Transverse colon (tissue), 4 donors: ENCODE measurements at regions not wholly inside any gene's neighbourhood (a gene's known extent, or its start where the extent isn't known, plus 50 kb on each side); places are given as distances from the start of the nearest gene placed in this dataset.

ENCODE experiments used
- DNase-seq: peaks from one replicate; pipeline ENCODE4 v3.0.0-alpha.2; 2019
- H3K27ac ChIP-seq, 4 donors: fragments of 200-600 bp; sonication (generic); 2 replicates each; pipeline ENCODE4 v1.5.1; 2016 to 2018; ENCODE audit warnings: inconsistent platforms in 4 of 4
- H3K27me3 ChIP-seq: fragments of 200-600 bp; sonication (generic); 2 replicates; pipeline ENCODE4 v1.5.1; 2017; ENCODE audit warnings: inconsistent platforms
- H3K36me3 ChIP-seq, 4 donors: fragments of 200-600 bp; sonication (generic); 2 replicates each; pipeline ENCODE4 v1.5.1; 2017 to 2019; ENCODE audit warnings: inconsistent platforms in 4 of 4
- H3K4me1 ChIP-seq, 4 donors: fragments of 200-600 bp; sonication (generic); 2 replicates each; pipeline ENCODE4 v1.5.1; 2017 to 2020; ENCODE audit warnings: inconsistent platforms in 4 of 4
- H3K4me3 ChIP-seq, 4 donors: fragments of 200-600 bp; sonication (generic); 1 replicate in 1 of 4; 2 replicates in 3 of 4; pipeline versions ENCODE4 v1.5.1 to v1.6.1; 2017 to 2019; ENCODE audit warnings: inconsistent platforms in 4 of 4
- H3K9me3 ChIP-seq, 2 donors: fragments of 200-600 bp; sonication (generic); 2 replicates each; pipeline ENCODE4 v1.5.1; 2017 to 2019; ENCODE audit warnings: inconsistent platforms in 2 of 2
- EP300 ChIP-seq: sonication (generic); formaldehyde crosslinking; IDR thresholded peaks from one replicate; pipeline ENCODE4 v1.6.1; 2017; ENCODE audit warnings: antibody characterized with exemption, low read depth
- POLR2A ChIP-seq: fragments of 450-650 bp; IDR thresholded peaks from one replicate; pipeline ENCODE4 v1.6.1; 2016; ENCODE audit warnings: antibody characterized with exemption, mild to moderate bottlenecking, moderate library complexity
- POLR2AphosphoS5 ChIP-seq, 3 donors: sonication (generic); formaldehyde crosslinking; IDR thresholded peaks; one replicate each; pipeline ENCODE4 v1.6.1; 2016; ENCODE audit warnings: antibody characterized with exemption in 3 of 3
- WGBS, 2 donors: methylation state at CpG; one replicate each; pipeline ENCODE4 v1.1.5; 2018; ENCODE audit warnings: low coverage in 1 of 2; 5-methylcytosine and 5-hydroxymethylcytosine counted together
- in situ Hi-C, 4 donors: fragments of 200-750 bp; cut with MboI; loops; one replicate each; pipeline versions ENCODE4 v1.15.0 to v1.15.1; 2017; ENCODE audit warnings: low sequenced_read_pairs in 3 of 4, low pct_ligation_motif_present in 1 of 4, low pct_unique_long_range_greater_than_20kb in 1 of 4
- intact Hi-C: fragments of 100-400 bp; cut with DNase I; formaldehyde crosslinking; loops from one replicate; pipeline ENCODE4 v1.15.1; 2023; ENCODE audit warnings: low total_unique reads
- TF ChIP-seq, protein P1 (sequence below), 5 experiments: fragments of 200-600 bp in 3 of 5; fragments of 450-650 bp in 2 of 5; sonication (generic) in 3 of 5; IDR thresholded peaks; 1 replicate in 2 of 5; 2 replicates in 3 of 5; pipeline ENCODE4 v1.5.1; 2016 to 2017; ENCODE audit warnings: antibody characterized with exemption in 5 of 5, inconsistent platforms in 3 of 5, mild to moderate bottlenecking in 2 of 5, moderate library complexity in 1 of 5

DNA sequence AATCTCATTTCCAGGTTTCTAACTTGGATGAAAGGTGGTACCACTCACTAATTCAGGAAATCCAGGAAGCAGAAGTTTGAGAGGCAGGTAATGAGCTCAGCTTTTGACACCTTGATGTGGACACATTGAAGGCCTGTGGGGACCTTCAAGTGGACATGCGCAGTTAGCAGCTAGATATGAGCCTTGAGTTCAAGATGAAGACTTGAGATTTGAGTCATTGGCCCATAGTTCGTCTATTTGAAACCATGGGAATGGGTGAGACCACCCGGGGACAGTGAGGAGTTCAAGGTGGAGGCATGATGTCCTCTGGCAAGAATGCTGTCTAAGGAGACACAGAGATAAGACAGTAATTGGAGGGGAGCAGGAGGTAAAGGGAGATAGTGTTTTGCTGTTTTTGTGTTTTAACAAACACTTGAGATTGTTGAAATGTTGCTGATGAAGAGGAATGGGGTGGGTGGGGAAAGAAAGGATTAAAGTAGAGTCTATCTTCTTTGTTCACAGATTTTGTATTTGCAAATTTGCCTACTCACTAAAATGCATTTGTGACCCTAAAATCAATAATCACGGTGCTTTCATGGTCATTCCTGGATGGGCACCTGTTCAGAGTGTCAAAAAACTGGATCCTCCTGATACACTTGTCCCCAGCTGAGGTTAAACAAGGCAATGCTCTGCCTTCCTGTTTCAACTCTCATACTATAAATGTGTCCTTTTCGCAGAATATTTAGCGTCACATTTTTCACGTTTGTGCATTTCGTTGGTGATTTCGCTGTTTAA is 69.5 kb upstream of the PLXNC1 start:
- TF ChIP-seq POLR2A (no peak), EP300 (no peak), POLR2AphosphoS5 (IDR thresholded peaks at IDR 0.05) (no peak)
- TF ChIP-seq, protein P1, sequence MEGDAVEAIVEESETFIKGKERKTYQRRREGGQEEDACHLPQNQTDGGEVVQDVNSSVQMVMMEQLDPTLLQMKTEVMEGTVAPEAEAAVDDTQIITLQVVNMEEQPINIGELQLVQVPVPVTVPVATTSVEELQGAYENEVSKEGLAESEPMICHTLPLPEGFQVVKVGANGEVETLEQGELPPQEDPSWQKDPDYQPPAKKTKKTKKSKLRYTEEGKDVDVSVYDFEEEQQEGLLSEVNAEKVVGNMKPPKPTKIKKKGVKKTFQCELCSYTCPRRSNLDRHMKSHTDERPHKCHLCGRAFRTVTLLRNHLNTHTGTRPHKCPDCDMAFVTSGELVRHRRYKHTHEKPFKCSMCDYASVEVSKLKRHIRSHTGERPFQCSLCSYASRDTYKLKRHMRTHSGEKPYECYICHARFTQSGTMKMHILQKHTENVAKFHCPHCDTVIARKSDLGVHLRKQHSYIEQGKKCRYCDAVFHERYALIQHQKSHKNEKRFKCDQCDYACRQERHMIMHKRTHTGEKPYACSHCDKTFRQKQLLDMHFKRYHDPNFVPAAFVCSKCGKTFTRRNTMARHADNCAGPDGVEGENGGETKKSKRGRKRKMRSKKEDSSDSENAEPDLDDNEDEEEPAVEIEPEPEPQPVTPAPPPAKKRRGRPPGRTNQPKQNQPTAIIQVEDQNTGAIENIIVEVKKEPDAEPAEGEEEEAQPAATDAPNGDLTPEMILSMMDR (IDR thresholded peaks at IDR 0.05), result no peak
- 93 to 97% methylated on average over 7 to 9 of the region's 9 CpGs for WGBS, 2 donors
- in situ Hi-C loops, result loop anchor here in 3 of 4 donors (25.0 kb wide), 1 partner anchor 317 kb away; no protein-coding TSS in a partner anchor

DNA sequence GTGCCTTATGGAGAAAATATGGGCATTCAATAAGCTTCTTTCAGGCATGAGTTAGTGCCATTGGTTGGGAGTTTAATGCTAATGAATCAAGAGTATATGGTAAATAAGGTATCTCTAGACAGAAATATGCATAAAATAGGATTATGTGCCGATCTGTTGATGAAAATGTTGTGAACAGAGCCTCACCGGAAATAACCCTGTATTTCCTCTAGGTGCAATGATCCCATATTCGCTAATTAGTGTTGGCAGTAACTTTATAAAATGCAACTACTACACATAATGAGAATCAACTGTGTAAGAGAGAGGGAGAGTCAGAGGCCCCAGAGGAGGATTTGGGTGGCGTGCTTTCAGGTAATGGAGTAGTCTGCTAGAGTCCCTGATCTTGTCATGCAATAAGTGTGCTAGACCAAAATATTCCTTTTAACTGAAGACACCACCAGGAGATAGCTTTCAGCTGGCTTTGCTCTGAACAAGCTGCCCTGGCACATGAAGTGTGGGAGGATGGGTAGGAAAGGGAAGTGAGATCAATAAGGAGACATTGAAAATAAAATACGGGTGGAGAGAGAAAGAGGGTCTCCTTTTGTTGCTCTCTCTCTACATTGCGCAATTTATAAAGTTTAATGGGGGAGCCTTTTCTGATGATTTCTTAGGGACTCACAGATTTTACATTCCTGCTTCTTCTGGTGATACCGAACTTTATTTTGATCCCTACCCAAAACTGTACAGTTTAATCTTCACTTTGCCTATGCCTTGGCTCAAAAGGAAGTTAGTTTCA is 68.6 kb upstream of the PLXNC1 start:
- Histone ChIP-seq H3K27me3 (no peaks in the 10 kb centered on the region), H3K9me3 (no peaks in the 10 kb centered on the region), H3K4me3 (no peak overlapping the region), H3K36me3 (no peaks in the 10 kb centered on the region), H3K4me1 (peaks cover 3 to 28% (median 13%) of the 10 kb centered on the region in 4 donors), H3K27ac (no peak overlapping the region)
- intact Hi-C loops (loop anchor here (10.0 kb wide), 1 partner anchor 505 kb away; the partner anchor contains the start of gene SOCS2), in situ Hi-C loops (loop anchor here in 3 of 4 donors (25.0 kb wide), 1 partner anchor 317 kb away; no protein-coding TSS in a partner anchor)
- TF ChIP-seq POLR2AphosphoS5 (IDR thresholded peaks at IDR 0.05), result no peak
- no peak for TF ChIP-seq POLR2A
- TF ChIP-seq EP300, result no peak
- DNase-seq, result no peak
- 79 to 89% methylated on average over 7 of the region's 7 CpGs for whole genome bisulfite sequencing, 2 donors

More for the DNA sequence above, 69.5 kb upstream of the PLXNC1 start:
- no peak overlapping the region for H3K4me3 ChIP-seq
- H3K27me3 ChIP-seq, result no peaks in the 10 kb centered on the region
- no peaks in the 10 kb centered on the region for H3K36me3 ChIP-seq
- H3K4me1 ChIP-seq, result peaks cover 8 to 33% (median 14%) of the 10 kb centered on the region in 4 donors
- intact Hi-C loops, result loop anchor here (10.0 kb wide), 1 partner anchor 504 kb away; the partner anchor contains the start of gene SOCS2
- DNase-seq, result no peak
- no peak overlapping the region for H3K27ac ChIP-seq
- H3K9me3 ChIP-seq, result no peaks in the 10 kb centered on the region

DNA sequence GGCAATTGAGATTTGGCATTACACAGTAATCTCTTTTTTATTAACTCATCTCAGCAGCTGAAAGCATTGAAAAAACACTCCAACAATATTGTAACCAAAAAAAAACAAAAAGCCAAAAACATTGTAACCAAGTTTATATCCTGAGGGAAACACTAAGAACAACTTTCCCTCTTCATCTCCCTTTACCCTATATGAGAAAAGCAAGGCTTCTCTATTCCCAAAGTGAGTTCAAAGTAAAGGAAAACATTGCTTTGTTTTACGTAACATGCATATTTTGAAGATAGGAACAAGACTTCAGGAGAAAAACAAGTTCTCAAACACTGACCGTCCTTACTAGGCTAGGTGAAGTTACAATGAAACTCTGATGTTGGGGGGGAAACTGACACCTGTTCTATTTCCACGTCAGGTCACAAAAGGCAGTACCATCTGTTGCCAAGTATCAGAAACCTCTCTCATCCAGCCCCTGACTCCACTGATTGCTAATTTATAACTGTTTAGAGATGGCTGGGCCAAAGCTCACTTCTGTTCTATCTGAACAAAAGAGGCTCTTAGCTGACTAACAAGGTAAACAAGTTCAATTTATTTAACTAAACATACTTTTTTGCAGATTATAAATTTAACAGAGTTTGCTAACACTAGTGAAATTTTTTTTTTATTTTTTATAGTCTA is 67.9 kb upstream of the PLXNC1 start:
- Histone ChIP-seq H3K9me3 (no peaks in the 10 kb centered on the region), H3K27ac (no peak overlapping the region), H3K4me1 (peaks cover 0 to 21% (median 9%) of the 10 kb centered on the region in 4 donors), H3K4me3 (no peak overlapping the region), H3K36me3 (no peaks in the 10 kb centered on the region), H3K27me3 (no peaks in the 10 kb centered on the region)
- intact Hi-C loops (no loop called here), in situ Hi-C loops (loop anchor here in 3 of 4 donors (25.0 kb wide), 1 partner anchor 318 kb away; no protein-coding TSS in a partner anchor)
- whole genome bisulfite sequencing, 2 donors, result 56 to 65% methylated on average over 3 of the region's 3 CpGs
- DNase-seq, result no peak
- TF ChIP-seq POLR2AphosphoS5 (IDR thresholded peaks at IDR 0.05) (no peak), POLR2A (no peak), EP300 (no peak)
- TF ChIP-seq, protein P1 (IDR thresholded peaks at IDR 0.05), result no peak

DNA sequence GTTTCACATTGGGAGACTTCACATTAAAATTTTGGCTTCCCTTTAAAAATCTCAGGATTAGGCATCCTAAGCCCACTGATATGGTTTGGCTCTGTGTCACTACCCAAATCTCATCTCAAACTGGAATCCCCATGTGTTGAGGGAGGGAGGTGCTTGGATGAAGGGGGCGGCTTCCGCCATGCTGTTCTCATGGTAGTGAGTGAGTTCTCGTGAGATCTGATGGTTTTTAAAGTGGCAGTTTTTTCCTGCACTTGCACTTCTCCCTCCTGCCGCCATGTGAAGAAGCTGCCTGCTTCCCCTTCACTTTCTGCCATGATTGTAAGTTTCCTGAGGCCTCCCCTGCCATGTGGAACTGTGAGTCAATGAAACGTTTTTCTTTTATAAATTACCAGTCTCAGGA is 65.7 kb upstream of the PLXNC1 start:
- no peaks in the 10 kb centered on the region for H3K9me3 ChIP-seq
- H3K27me3 ChIP-seq, result no peaks in the 10 kb centered on the region
- no peak overlapping the region for H3K4me3 ChIP-seq
- peaks cover 0 to 2% (median 0%) of the 10 kb centered on the region in 4 donors for H3K4me1 ChIP-seq
- H3K36me3 ChIP-seq, result no peaks in the 10 kb centered on the region
- in situ Hi-C loops (loop anchor here in 3 of 4 donors (25.0 kb wide), 1 partner anchor 320 kb away; no protein-coding TSS in a partner anchor), intact Hi-C loops (no loop called here)
- H3K27ac ChIP-seq, result no peak overlapping the region
- no peak for DNase-seq
- TF ChIP-seq POLR2A (no peak), EP300 (no peak), POLR2AphosphoS5 (IDR thresholded peaks at IDR 0.05) (no peak)
- TF ChIP-seq, protein P1 (IDR thresholded peaks at IDR 0.05), result no peak
- WGBS, 2 donors, result 79 to 90% methylated on average over 2 to 5 of the region's 5 CpGs
